WTC11 (cell line): ENCODE measurements at regions not wholly inside any gene's neighbourhood (a gene's known extent, or its start where the extent isn't known, plus 50 kb on each side); places are given as distances from the start of the nearest gene placed in this dataset.

Experiments used
- ATAC-seq: fragments of 200-7000 bp; cut with Tn5 transposase; 2 replicates; pipeline ENCODE4 v1.10.0; 2021; ENCODE audit warnings: mild to moderate bottlenecking, moderate library complexity
- CTCF ChIA-PET: fragments of 300-600 bp; sonication (Branson Sonifier 250); formaldehyde crosslinking; loops from one replicate; lab custom pipeline; 2021; ENCODE audit warnings: antibody characterized with exemption; lab: Charles Lee
- POLR2A ChIA-PET: fragments of 350-600 bp; sonication (Branson Sonifier 250); formaldehyde crosslinking; loops from one replicate; lab custom pipeline; 2021; ENCODE audit warnings: antibody characterized with exemption; lab: Charles Lee
- DNase-seq: peaks from one replicate; pipeline ENCODE4 v3.0.0; 2021; ENCODE audit warnings: low spot score
- H3K27ac Mint-ChIP-seq: 2 replicates; pipeline ENCODE4 v1.8.0; 2021; ENCODE audit warnings: mixed read lengths
- H3K27me3 Mint-ChIP-seq: 2 replicates; pipeline ENCODE4 v1.8.0; 2021; ENCODE audit warnings: low read depth, mild to moderate bottlenecking, moderate library complexity, mixed read lengths
- H3K36me3 Mint-ChIP-seq: 2 replicates; pipeline ENCODE4 v1.8.0; 2021; ENCODE audit warnings: mixed read lengths
- H3K4me1 Mint-ChIP-seq: 2 replicates; pipeline ENCODE4 v1.8.0; 2022; ENCODE audit warnings: mixed read lengths
- H3K4me3 Mint-ChIP-seq: 2 replicates; pipeline ENCODE4 v1.8.0; 2021; ENCODE audit warnings: mild to moderate bottlenecking, moderate library complexity, mixed read lengths
- H3K9me3 Mint-ChIP-seq: 2 replicates; pipeline ENCODE4 v1.8.0; 2021; ENCODE audit warnings: mixed read lengths
- ATF1 ChIP-seq: sonication (generic); formaldehyde crosslinking; IDR thresholded peaks from 2 replicates; pipeline ENCODE4 v1.8.1; 2023; ENCODE audit warnings: mild to moderate bottlenecking, moderate library complexity, missing genetic modification reagents
- CBFB ChIP-seq: sonication (generic); formaldehyde crosslinking; IDR thresholded peaks from 2 replicates; pipeline ENCODE4 v1.8.1; 2022; ENCODE audit warnings: mild to moderate bottlenecking, low read depth, missing genetic modification reagents
- E2F1 ChIP-seq: sonication (generic); formaldehyde crosslinking; IDR thresholded peaks from 2 replicates; pipeline ENCODE4 v1.8.0; 2022; ENCODE audit warnings: mild to moderate bottlenecking, missing genetic modification reagents
- EMX1 ChIP-seq: fragments of 250-450 bp; sonication (Bioruptor Pico); IDR thresholded peaks from 2 replicates; pipeline ENCODE4 v1.8.0; 2021; ENCODE audit warnings: mild to moderate bottlenecking
- FOXK1 ChIP-seq: sonication (generic); formaldehyde crosslinking; IDR thresholded peaks from 2 replicates; pipeline ENCODE4 v1.8.0; 2022; ENCODE audit warnings: mild to moderate bottlenecking, moderate library complexity, missing genetic modification reagents
- GABPB1 ChIP-seq: sonication (generic); formaldehyde crosslinking; IDR thresholded peaks from 2 replicates; pipeline ENCODE4 v1.8.1; 2023; ENCODE audit warnings: mild to moderate bottlenecking, missing genetic modification reagents
- GTF2I ChIP-seq: fragments of 250-450 bp; sonication (Bioruptor Pico); conservative IDR thresholded peaks from 2 replicates; pipeline ENCODE4 v1.4.0; 2021; ENCODE audit warnings: mild to moderate bottlenecking
- HMGA2 ChIP-seq: fragments of 250-450 bp; sonication (Bioruptor Pico); IDR thresholded peaks from 2 replicates; pipeline ENCODE4 v1.4.0; 2021; ENCODE audit warnings: mild to moderate bottlenecking, moderate library complexity
- HMGXB4 ChIP-seq: sonication (generic); formaldehyde crosslinking; IDR thresholded peaks from 2 replicates; pipeline ENCODE4 v1.8.1; 2023; ENCODE audit warnings: mild to moderate bottlenecking, moderate library complexity, missing genetic modification reagents
- JAZF1 ChIP-seq: fragments of 250-450 bp; sonication (Bioruptor Pico); IDR thresholded peaks from 2 replicates; pipeline ENCODE4 v1.9.0; 2021; ENCODE audit warnings: moderate library complexity, mild to moderate bottlenecking, inconsistent platforms
- MYBL2 ChIP-seq: sonication (generic); formaldehyde crosslinking; IDR thresholded peaks from 2 replicates; pipeline ENCODE4 v1.8.1; 2023; ENCODE audit warnings: mild to moderate bottlenecking, moderate library complexity, missing genetic modification reagents
- NR1H2 ChIP-seq: sonication (generic); formaldehyde crosslinking; IDR thresholded peaks from 2 replicates; pipeline ENCODE4 v1.9.0; 2021; ENCODE audit warnings: mild to moderate bottlenecking, moderate library complexity, missing genetic modification reagents
- RELA ChIP-seq: sonication (generic); formaldehyde crosslinking; IDR thresholded peaks from 2 replicates; pipeline ENCODE4 v1.8.1; 2022; ENCODE audit warnings: missing genetic modification reagents, mild to moderate bottlenecking, borderline replicate concordance
- SMAD3 ChIP-seq: sonication (generic); formaldehyde crosslinking; IDR thresholded peaks from 2 replicates; pipeline ENCODE4 v1.8.0; 2022; ENCODE audit warnings: missing genetic modification reagents, mild to moderate bottlenecking, borderline replicate concordance
- SMAD4 ChIP-seq: sonication (generic); formaldehyde crosslinking; IDR thresholded peaks from 2 replicates; pipeline ENCODE4 v1.8.0; 2022; ENCODE audit warnings: mild to moderate bottlenecking, missing genetic modification reagents
- SOX15 ChIP-seq: fragments of 250-450 bp; sonication (Bioruptor Pico); IDR thresholded peaks from 2 replicates; pipeline ENCODE4 v1.9.0; 2021; ENCODE audit warnings: mild to moderate bottlenecking
- SP1 ChIP-seq: sonication (generic); formaldehyde crosslinking; conservative IDR thresholded peaks from 2 replicates; pipeline ENCODE4 v1.8.1; 2022; ENCODE audit warnings: missing genetic modification reagents
- TEAD4 ChIP-seq: sonication (generic); formaldehyde crosslinking; IDR thresholded peaks from 2 replicates; pipeline ENCODE4 v1.8.0; 2022; ENCODE audit warnings: mild to moderate bottlenecking, missing genetic modification reagents
- ZNF219 ChIP-seq: sonication (generic); formaldehyde crosslinking; IDR thresholded peaks from 2 replicates; pipeline ENCODE4 v1.8.0; 2023; ENCODE audit warnings: missing genetic modification reagents, mild to moderate bottlenecking, borderline replicate concordance
- ZNF263 ChIP-seq: sonication (generic); formaldehyde crosslinking; IDR thresholded peaks from 2 replicates; pipeline ENCODE4 v1.8.1; 2022; ENCODE audit warnings: low read depth, mild to moderate bottlenecking, moderate library complexity, missing genetic modification reagents
- ZNF396 ChIP-seq: fragments of 250-450 bp; sonication (Bioruptor Pico); IDR thresholded peaks from 2 replicates; pipeline ENCODE4 v1.8.0; 2021; ENCODE audit warnings: mild to moderate bottlenecking, moderate library complexity, borderline replicate concordance
- ZNF416 ChIP-seq: fragments of 250-450 bp; sonication (Bioruptor Pico); IDR thresholded peaks from 2 replicates; pipeline ENCODE4 v1.9.0; 2021; ENCODE audit warnings: mild to moderate bottlenecking, inconsistent platforms
- ZNF423 ChIP-seq: fragments of 250-450 bp; sonication (Bioruptor Pico); IDR thresholded peaks from 2 replicates; pipeline ENCODE4 v2.1.2; 2022; ENCODE audit warnings: mild to moderate bottlenecking, moderate library complexity
- TF ChIP-seq, protein P1 (sequence below): fragments of 200-600 bp; IDR thresholded peaks from 2 replicates; pipeline ENCODE4 v1.8.0; 2022; ENCODE audit warnings: antibody characterized with exemption
- TF ChIP-seq, protein P2 (sequence below): sonication (generic); formaldehyde crosslinking; IDR thresholded peaks from 2 replicates; pipeline ENCODE4 v1.8.1; 2023; ENCODE audit warnings: mild to moderate bottlenecking, missing genetic modification reagents
- TF ChIP-seq, protein P3 (sequence below): sonication (generic); formaldehyde crosslinking; IDR thresholded peaks from 2 replicates; pipeline ENCODE4 v1.8.1; 2022; ENCODE audit warnings: mild to moderate bottlenecking, missing genetic modification reagents, moderate library complexity, borderline replicate concordance
- TF ChIP-seq, protein P4 (sequence below): fragments of 250-450 bp; sonication (Bioruptor Pico); IDR thresholded peaks from 2 replicates; pipeline ENCODE4 v2.1.2; 2022; ENCODE audit warnings: mild to moderate bottlenecking, moderate library complexity

DNA sequence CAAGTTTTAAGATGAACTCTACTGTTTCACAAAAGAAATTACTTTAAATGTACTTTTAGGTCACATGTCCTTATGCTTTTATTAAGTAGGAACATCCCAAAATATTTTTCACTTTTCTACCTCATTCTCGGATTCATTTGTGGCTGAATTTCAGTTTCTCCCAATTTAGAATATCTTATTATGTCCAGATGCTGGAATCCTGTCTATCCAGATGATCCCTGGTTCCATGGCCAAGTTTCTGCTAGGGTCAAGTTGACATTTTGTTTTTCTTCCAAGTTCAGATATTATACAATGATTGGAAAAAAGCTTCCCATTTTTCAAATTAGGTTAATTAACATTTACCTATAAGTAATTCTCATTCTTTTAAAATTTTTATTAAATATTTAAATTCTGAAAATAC lies 181.8 kb upstream of the SLC16A7 start:
- ChIA-PET CTCF (no interaction called here), POLR2A (no interaction called here)
- Mint-ChIP-seq H3K36me3 (no peaks in the 10 kb centered on the region), H3K27ac (no peak overlapping the region), H3K27me3 (no peaks in the 10 kb centered on the region), H3K4me3 (no peak overlapping the region), H3K4me1 (peaks cover 10% of the 10 kb centered on the region; the same call in 1 of the 2 replicates), H3K9me3 (no peaks in the 10 kb centered on the region)
- ATAC-seq (no peak), DNase-seq (no peak)
- TF ChIP-seq RELA (no peak), GABPB1 (no peak), EMX1 (CRISPR knock-in tag) (no peak), CBFB (CRISPR knock-in tag) (no peak), JAZF1 (CRISPR knock-in tag) (no peak), ZNF416 (CRISPR knock-in tag) (no peak), SMAD3 (CRISPR knock-in tag) (no peak), ATF1 (CRISPR knock-in tag) (no peak), FOXK1 (CRISPR knock-in tag) (no peak), NR1H2 (CRISPR knock-in tag) (no peak), ZNF219 (CRISPR knock-in tag) (no peak), SMAD4 (no peak), SP1 (CRISPR knock-in tag) (no peak), TEAD4 (no peak), ZNF423 (CRISPR knock-in tag) (no peak)
- TF ChIP-seq, protein P1, sequence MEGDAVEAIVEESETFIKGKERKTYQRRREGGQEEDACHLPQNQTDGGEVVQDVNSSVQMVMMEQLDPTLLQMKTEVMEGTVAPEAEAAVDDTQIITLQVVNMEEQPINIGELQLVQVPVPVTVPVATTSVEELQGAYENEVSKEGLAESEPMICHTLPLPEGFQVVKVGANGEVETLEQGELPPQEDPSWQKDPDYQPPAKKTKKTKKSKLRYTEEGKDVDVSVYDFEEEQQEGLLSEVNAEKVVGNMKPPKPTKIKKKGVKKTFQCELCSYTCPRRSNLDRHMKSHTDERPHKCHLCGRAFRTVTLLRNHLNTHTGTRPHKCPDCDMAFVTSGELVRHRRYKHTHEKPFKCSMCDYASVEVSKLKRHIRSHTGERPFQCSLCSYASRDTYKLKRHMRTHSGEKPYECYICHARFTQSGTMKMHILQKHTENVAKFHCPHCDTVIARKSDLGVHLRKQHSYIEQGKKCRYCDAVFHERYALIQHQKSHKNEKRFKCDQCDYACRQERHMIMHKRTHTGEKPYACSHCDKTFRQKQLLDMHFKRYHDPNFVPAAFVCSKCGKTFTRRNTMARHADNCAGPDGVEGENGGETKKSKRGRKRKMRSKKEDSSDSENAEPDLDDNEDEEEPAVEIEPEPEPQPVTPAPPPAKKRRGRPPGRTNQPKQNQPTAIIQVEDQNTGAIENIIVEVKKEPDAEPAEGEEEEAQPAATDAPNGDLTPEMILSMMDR = no peak
- TF ChIP-seq, protein P2, sequence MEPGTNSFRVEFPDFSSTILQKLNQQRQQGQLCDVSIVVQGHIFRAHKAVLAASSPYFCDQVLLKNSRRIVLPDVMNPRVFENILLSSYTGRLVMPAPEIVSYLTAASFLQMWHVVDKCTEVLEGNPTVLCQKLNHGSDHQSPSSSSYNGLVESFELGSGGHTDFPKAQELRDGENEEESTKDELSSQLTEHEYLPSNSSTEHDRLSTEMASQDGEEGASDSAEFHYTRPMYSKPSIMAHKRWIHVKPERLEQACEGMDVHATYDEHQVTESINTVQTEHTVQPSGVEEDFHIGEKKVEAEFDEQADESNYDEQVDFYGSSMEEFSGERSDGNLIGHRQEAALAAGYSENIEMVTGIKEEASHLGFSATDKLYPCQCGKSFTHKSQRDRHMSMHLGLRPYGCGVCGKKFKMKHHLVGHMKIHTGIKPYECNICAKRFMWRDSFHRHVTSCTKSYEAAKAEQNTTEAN (CRISPR knock-in tag) = no peak

GRCh38 chr12:59408431-59408830 lies 187.4 kb upstream of the SLC16A7 start:
- TF ChIP-seq MYBL2 (no peak), ZNF396 (CRISPR knock-in tag) (no peak), SOX15 (CRISPR knock-in tag) (no peak), SMAD4 (no peak), E2F1 (CRISPR knock-in tag) (no peak)
- TF ChIP-seq, all 79 proteins: peak for 0
- Mint-ChIP-seq H3K27ac (no peak overlapping the region), H3K4me1 (peaks cover 3% of the 10 kb centered on the region), H3K36me3 (no peaks in the 10 kb centered on the region), H3K27me3 (no peaks in the 10 kb centered on the region), H3K9me3 (no peaks in the 10 kb centered on the region), H3K4me3 (no peak overlapping the region)
- DNase-seq (no peak), ATAC-seq (no peak)
- POLR2A ChIA-PET = no interaction called here
- CTCF ChIA-PET = interaction anchor here (0.6 to 2.6 kb wide), 7 partner anchors 11 to 868 kb away, joined by 3 to 7 read pairs (median 3); no protein-coding TSS in a partner anchor

DNA sequence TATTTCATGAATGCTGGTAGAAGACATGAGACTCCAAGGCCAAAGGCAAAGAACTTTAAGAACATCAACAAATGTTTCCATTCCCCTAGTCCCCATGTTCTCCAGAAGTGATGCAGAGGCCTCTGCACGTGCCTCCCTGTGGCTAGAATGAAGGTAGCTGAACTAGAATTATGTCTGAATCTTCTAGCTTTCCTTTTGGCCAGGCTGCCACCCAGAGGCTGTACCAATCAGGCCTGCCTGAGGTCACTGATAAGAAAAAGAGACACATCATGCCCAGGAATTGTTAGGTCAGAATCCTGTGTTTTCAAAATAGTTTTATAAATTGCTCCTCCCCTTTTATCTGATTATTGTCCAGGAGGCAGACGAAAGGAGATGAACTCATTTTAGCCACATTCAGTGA lies 188.0 kb upstream of the SLC16A7 start:
- POLR2A ChIA-PET = no interaction called here
- H3K9me3 Mint-ChIP-seq = no peaks in the 10 kb centered on the region
- no peaks in the 10 kb centered on the region for H3K27me3 Mint-ChIP-seq
- H3K36me3 Mint-ChIP-seq = no peaks in the 10 kb centered on the region
- H3K27ac Mint-ChIP-seq = no peak overlapping the region
- peak; percentile 78 for ATAC-seq
- CTCF ChIA-PET = interaction anchor here (0.6 to 2.6 kb wide), 7 partner anchors 10 to 867 kb away, joined by 3 to 7 read pairs (median 3); no protein-coding TSS in a partner anchor
- DNase-seq = no peak
- no peak overlapping the region for H3K4me3 Mint-ChIP-seq
- H3K4me1 Mint-ChIP-seq = peaks cover 5% of the 10 kb centered on the region
- TF ChIP-seq HMGXB4 (CRISPR knock-in tag) = no peak
- TF ChIP-seq, protein P3, sequence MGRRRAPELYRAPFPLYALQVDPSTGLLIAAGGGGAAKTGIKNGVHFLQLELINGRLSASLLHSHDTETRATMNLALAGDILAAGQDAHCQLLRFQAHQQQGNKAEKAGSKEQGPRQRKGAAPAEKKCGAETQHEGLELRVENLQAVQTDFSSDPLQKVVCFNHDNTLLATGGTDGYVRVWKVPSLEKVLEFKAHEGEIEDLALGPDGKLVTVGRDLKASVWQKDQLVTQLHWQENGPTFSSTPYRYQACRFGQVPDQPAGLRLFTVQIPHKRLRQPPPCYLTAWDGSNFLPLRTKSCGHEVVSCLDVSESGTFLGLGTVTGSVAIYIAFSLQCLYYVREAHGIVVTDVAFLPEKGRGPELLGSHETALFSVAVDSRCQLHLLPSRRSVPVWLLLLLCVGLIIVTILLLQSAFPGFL (CRISPR knock-in tag) = no peak
- no peak for TF ChIP-seq ZNF219 (CRISPR knock-in tag)
- TF ChIP-seq GTF2I (CRISPR knock-in tag) = no peak
- no peak for TF ChIP-seq ZNF416 (CRISPR knock-in tag)
- TF ChIP-seq, protein P4, sequence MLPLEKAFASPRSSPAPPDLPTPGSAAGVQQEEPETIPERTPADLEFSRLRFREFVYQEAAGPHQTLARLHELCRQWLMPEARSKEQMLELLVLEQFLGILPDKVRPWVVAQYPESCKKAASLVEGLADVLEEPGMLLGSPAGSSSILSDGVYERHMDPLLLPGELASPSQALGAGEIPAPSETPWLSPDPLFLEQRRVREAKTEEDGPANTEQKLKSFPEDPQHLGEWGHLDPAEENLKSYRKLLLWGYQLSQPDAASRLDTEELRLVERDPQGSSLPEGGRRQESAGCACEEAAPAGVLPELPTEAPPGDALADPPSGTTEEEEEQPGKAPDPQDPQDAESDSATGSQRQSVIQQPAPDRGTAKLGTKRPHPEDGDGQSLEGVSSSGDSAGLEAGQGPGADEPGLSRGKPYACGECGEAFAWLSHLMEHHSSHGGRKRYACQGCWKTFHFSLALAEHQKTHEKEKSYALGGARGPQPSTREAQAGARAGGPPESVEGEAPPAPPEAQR = no peak
- no peak for TF ChIP-seq ZNF263 (CRISPR knock-in tag)
- TF ChIP-seq CBFB (CRISPR knock-in tag) = no peak
- no peak for TF ChIP-seq HMGA2
